WTC11 (cell line): ENCODE measurements at regions not wholly inside any gene's neighbourhood (a gene's known extent, or its start where the extent isn't known, plus 50 kb on each side); places are given as distances from the start of the nearest gene placed in this dataset.
"Not testable (repeated sequence)": the region's sequence is repeated elsewhere in the genome, so short reads cannot be mapped to it uniquely, and the experiment has no call there.

Source experiments
- ATAC-seq: fragments of 200-7000 bp; cut with Tn5 transposase; 2 replicates; pipeline ENCODE4 v1.10.0; 2021; ENCODE audit warnings: mild to moderate bottlenecking, moderate library complexity
- CTCF ChIA-PET: fragments of 300-600 bp; sonication (Branson Sonifier 250); formaldehyde crosslinking; loops from one replicate; lab custom pipeline; 2021; ENCODE audit warnings: antibody characterized with exemption; lab: Charles Lee
- POLR2A ChIA-PET: fragments of 350-600 bp; sonication (Branson Sonifier 250); formaldehyde crosslinking; loops from one replicate; lab custom pipeline; 2021; ENCODE audit warnings: antibody characterized with exemption; lab: Charles Lee
- DNase-seq: peaks from one replicate; pipeline ENCODE4 v3.0.0; 2021; ENCODE audit warnings: low spot score
- H3K27ac Mint-ChIP-seq: 2 replicates; pipeline ENCODE4 v1.8.0; 2021; ENCODE audit warnings: mixed read lengths
- H3K27me3 Mint-ChIP-seq: 2 replicates; pipeline ENCODE4 v1.8.0; 2021; ENCODE audit warnings: low read depth, mild to moderate bottlenecking, moderate library complexity, mixed read lengths
- H3K36me3 Mint-ChIP-seq: 2 replicates; pipeline ENCODE4 v1.8.0; 2021; ENCODE audit warnings: mixed read lengths
- H3K4me1 Mint-ChIP-seq: 2 replicates; pipeline ENCODE4 v1.8.0; 2022; ENCODE audit warnings: mixed read lengths
- H3K4me3 Mint-ChIP-seq: 2 replicates; pipeline ENCODE4 v1.8.0; 2021; ENCODE audit warnings: mild to moderate bottlenecking, moderate library complexity, mixed read lengths
- H3K9me3 Mint-ChIP-seq: 2 replicates; pipeline ENCODE4 v1.8.0; 2021; ENCODE audit warnings: mixed read lengths
- E2F1 ChIP-seq: sonication (generic); formaldehyde crosslinking; IDR thresholded peaks from 2 replicates; pipeline ENCODE4 v1.8.0; 2022; ENCODE audit warnings: mild to moderate bottlenecking, missing genetic modification reagents
- ZNF121 ChIP-seq: sonication (generic); formaldehyde crosslinking; IDR thresholded peaks from 2 replicates; pipeline ENCODE4 v1.8.0; 2023; ENCODE audit warnings: missing genetic modification reagents
- TF ChIP-seq, protein P1 (sequence below): fragments of 200-600 bp; IDR thresholded peaks from 2 replicates; pipeline ENCODE4 v1.8.0; 2022; ENCODE audit warnings: antibody characterized with exemption

- H3K4me3 Mint-ChIP-seq, ATAC-seq, H3K36me3 Mint-ChIP-seq, H3K27me3 Mint-ChIP-seq, H3K9me3 Mint-ChIP-seq, DNase-seq, CTCF ChIA-PET, POLR2A ChIA-PET: not testable (repeated sequence)
- peaks cover 31% of the 10 kb centered on the region for H3K4me1 Mint-ChIP-seq
- peak overlapping the region; percentile 70 for H3K27ac Mint-ChIP-seq
These were observed 173.9 kb downstream of the ADRA2C start for GRCh38 chr4:3939954-3940591.

GRCh38 chr4:3941735-3942522 lies 175.7 kb downstream of the ADRA2C start:
- TF ChIP-seq, protein P1, sequence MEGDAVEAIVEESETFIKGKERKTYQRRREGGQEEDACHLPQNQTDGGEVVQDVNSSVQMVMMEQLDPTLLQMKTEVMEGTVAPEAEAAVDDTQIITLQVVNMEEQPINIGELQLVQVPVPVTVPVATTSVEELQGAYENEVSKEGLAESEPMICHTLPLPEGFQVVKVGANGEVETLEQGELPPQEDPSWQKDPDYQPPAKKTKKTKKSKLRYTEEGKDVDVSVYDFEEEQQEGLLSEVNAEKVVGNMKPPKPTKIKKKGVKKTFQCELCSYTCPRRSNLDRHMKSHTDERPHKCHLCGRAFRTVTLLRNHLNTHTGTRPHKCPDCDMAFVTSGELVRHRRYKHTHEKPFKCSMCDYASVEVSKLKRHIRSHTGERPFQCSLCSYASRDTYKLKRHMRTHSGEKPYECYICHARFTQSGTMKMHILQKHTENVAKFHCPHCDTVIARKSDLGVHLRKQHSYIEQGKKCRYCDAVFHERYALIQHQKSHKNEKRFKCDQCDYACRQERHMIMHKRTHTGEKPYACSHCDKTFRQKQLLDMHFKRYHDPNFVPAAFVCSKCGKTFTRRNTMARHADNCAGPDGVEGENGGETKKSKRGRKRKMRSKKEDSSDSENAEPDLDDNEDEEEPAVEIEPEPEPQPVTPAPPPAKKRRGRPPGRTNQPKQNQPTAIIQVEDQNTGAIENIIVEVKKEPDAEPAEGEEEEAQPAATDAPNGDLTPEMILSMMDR = 0 out of 2 replicates have a peak, but pooled peaks have one; percentile 9
- H3K4me3 Mint-ChIP-seq, POLR2A ChIA-PET, H3K9me3 Mint-ChIP-seq, DNase-seq, H3K27me3 Mint-ChIP-seq, H3K36me3 Mint-ChIP-seq, ATAC-seq: not testable (repeated sequence)
- CTCF ChIA-PET = interaction anchor here (0.5 to 1.8 kb wide), 28 partner anchors 12 to 427 kb away, joined by 3 to 13 read pairs (median 4); no protein-coding TSS in a partner anchor
- Mint-ChIP-seq H3K4me1 (peaks cover 29% of the 10 kb centered on the region), H3K27ac (peak overlapping the region; percentile 57)

DNA sequence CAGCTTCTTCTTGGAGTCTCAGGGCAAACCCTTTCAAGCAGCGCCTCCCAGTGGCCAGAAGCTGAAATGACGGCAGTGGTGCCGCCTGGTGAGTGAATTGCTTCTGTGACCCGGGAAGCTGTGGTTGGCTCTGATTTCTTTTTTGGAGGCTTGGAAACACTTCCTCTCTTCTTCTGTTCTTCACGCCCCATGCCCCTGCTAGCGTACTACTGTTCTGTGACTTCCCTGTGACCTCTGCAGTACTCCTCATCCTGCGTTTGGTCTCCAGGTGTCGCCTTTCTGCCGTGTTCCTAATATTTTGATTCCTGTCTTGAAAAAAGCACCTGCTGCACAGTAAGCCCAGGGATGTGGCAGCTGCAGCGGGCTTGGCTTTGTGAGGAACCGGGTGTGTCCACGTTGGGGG lies 176.4 kb downstream of the ADRA2C start:
- H3K36me3 Mint-ChIP-seq, POLR2A ChIA-PET, H3K9me3 Mint-ChIP-seq, H3K27me3 Mint-ChIP-seq: not testable (repeated sequence)
- peak; percentile 90 for DNase-seq
- TF ChIP-seq, protein P1 = peak; percentile 68
- TF ChIP-seq, all 79 proteins: peak for 1; not testable (repeated sequence) for 78
- CTCF ChIA-PET = interaction anchor here (0.6 to 1.8 kb wide), 30 partner anchors 12 to 507 kb away, joined by 3 to 13 read pairs (median 3); no protein-coding TSS in a partner anchor
- not testable (repeated sequence) for H3K27ac Mint-ChIP-seq, H3K4me3 Mint-ChIP-seq
- ATAC-seq = peak; percentile 36; the same call in 1 of the 2 replicates
- H3K4me1 Mint-ChIP-seq = peaks cover 26% of the 10 kb centered on the region

- DNase-seq, POLR2A ChIA-PET, H3K36me3 Mint-ChIP-seq, H3K9me3 Mint-ChIP-seq, H3K27me3 Mint-ChIP-seq, H3K4me3 Mint-ChIP-seq, ATAC-seq: not testable (repeated sequence)
- Mint-ChIP-seq H3K4me1 (peaks cover 23% of the 10 kb centered on the region), H3K27ac (peak overlapping the region; percentile 83)
- CTCF ChIA-PET = interaction anchor here (0.6 to 1.8 kb wide), 27 partner anchors 11 to 508 kb away, joined by 3 to 13 read pairs (median 3); no protein-coding TSS in a partner anchor
These were observed 176.9 kb downstream of the ADRA2C start for GRCh38 chr4:3943051-3943450.

- Mint-ChIP-seq H3K27ac (no peak overlapping the region), H3K27me3 (no peaks in the 10 kb centered on the region)
These were observed 179.5 kb downstream of the ADRA2C start for GRCh38 chr4:3945511-3946290.

GRCh38 chr4:3946553-3946952 lies 180.4 kb downstream of the ADRA2C start:
- Mint-ChIP-seq H3K36me3 (peaks cover 19% of the 10 kb centered on the region), H3K27ac (peak overlapping the region; percentile 68; the same call in 1 of the 2 replicates), H3K4me1 (peaks cover 18% of the 10 kb centered on the region)
- H3K9me3 Mint-ChIP-seq, DNase-seq, H3K4me3 Mint-ChIP-seq, CTCF ChIA-PET, H3K27me3 Mint-ChIP-seq, POLR2A ChIA-PET, ATAC-seq: not testable (repeated sequence)

More at GRCh38 chr4:3945511-3946290, 179.5 kb downstream of the ADRA2C start:
- no peak for TF ChIP-seq E2F1
- TF ChIP-seq ZNF121 (CRISPR knock-in tag) = peak; percentile 79
- TF ChIP-seq, all 79 proteins: peak for 1
- peaks cover 19% of the 10 kb centered on the region for H3K36me3 Mint-ChIP-seq
- ChIA-PET CTCF (no interaction called here), POLR2A (no interaction called here)
- H3K9me3 Mint-ChIP-seq = no peaks in the 10 kb centered on the region
- H3K4me3 Mint-ChIP-seq = no peak overlapping the region
- DNase-seq (no peak), ATAC-seq (no peak)
- H3K4me1 Mint-ChIP-seq = peaks cover 18% of the 10 kb centered on the region

DNA sequence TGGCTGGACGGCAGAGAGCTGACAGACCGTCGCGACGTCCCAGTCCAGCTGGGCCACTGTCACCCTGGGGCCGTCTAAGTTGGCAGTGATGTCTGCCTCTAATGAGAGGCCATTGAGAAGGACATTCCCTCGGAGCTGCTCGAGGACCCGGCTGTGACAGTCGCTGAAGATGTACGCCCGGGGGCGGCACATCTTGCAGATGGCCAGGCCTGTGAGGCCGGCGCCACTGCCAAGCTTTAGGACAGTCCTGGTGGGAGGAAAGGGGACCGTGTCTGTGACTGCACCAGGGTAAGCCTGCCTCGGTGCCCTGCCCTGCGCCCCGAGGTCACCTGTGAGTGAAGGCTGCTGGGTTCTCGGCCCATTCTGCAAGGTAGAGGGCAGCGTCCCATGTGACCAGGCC lies 181.6 kb downstream of the ADRA2C start:
- ATAC-seq, DNase-seq, H3K27ac Mint-ChIP-seq, H3K27me3 Mint-ChIP-seq, H3K4me1 Mint-ChIP-seq, H3K9me3 Mint-ChIP-seq, CTCF ChIA-PET, H3K4me3 Mint-ChIP-seq, POLR2A ChIA-PET: not testable (repeated sequence)
- H3K36me3 Mint-ChIP-seq = peaks cover 20% of the 10 kb centered on the region

DNA sequence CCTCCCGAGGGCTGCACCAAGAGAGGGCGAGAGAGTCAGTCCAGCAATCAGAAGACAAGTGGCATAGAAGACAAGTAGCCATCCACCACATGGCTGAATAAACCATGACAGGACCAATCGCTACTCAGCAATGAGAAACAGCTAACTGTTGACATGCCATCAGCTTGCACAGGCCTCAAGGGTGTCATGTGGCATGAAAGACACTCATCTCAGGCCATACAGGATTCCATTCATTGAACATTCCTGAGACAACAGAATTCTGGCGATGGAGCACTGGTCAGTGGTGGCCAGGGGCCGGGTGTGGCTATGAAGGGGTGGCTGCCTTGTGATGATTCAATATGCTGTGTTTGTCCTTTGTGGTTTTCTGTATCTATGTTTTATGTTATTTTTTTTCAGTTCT lies 182.0 kb downstream of the ADRA2C start:
- POLR2A ChIA-PET = interaction anchor here (0.7 kb wide), 1 partner anchor 90 kb away, joined by 3 read pairs; no protein-coding TSS in a partner anchor
- Mint-ChIP-seq H3K4me1 (peaks cover 10% of the 10 kb centered on the region), H3K36me3 (peaks cover 19% of the 10 kb centered on the region)
- ATAC-seq, CTCF ChIA-PET, DNase-seq, H3K4me3 Mint-ChIP-seq, H3K9me3 Mint-ChIP-seq, H3K27ac Mint-ChIP-seq, H3K27me3 Mint-ChIP-seq: not testable (repeated sequence)
